Kidney epithelial cell (primary cell): ENCODE measurements at regions not wholly inside any gene's neighbourhood (a gene's known extent, or its start where the extent isn't known, plus 50 kb on each side); places are given as distances from the start of the nearest gene placed in this dataset.
"Not testable (repeated sequence)": the region's sequence is repeated elsewhere in the genome, so short reads cannot be mapped to it uniquely, and the experiment has no call there.

Source experiments
- DNase-seq: peaks from one replicate; pipeline ENCODE4 v3.0.0-alpha.2; 2010; ENCODE audit warnings: low read depth
- H3K27me3 ChIP-seq: 2 replicates; pipeline ENCODE4 v1.6.0; 2011; ENCODE audit warnings: low read length; ENCODE audit not compliant: control insufficient read depth, insufficient read depth
- H3K36me3 ChIP-seq: 2 replicates; pipeline ENCODE4 v1.5.1; 2011; ENCODE audit warnings: low read length; ENCODE audit not compliant: control insufficient read depth, insufficient read depth
- H3K4me3 ChIP-seq: 2 replicates; pipeline ENCODE4 v1.5.1; 2011; ENCODE audit warnings: low read depth, mild to moderate bottlenecking, control low read depth, low read length
- TF ChIP-seq, protein P1 (sequence below): IDR thresholded peaks from 2 replicates; pipeline ENCODE4 v1.5.1; 2011; ENCODE audit warnings: mild to moderate bottlenecking, moderate library complexity, low read length, control low read depth, inconsistent platforms; ENCODE audit not compliant: insufficient read depth, poor library complexity, severe bottlenecking

DNA sequence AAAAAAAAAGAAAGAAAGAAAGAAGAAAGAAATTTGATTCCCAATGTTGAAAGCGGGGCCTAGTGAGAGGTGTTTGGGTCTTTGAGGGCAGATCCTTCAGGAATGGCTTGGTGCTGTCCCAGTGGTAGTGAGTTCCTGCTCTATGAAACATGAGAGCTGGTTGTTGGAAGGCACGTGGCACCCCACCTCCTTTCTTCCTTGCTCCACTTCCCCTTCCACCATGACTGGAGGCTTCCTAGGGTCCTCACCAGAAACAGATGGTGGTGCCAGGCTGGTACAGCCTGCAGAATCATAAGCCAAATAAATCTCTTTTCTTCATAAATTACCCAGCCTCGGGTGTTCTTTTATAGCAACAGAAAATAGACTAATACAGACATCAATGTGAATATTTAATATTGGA lies 147.3 kb upstream of the KCNJ18 start:
- no peaks in the 10 kb centered on the region for H3K36me3 ChIP-seq
- no peaks in the 10 kb centered on the region for H3K27me3 ChIP-seq
- TF ChIP-seq, protein P1, sequence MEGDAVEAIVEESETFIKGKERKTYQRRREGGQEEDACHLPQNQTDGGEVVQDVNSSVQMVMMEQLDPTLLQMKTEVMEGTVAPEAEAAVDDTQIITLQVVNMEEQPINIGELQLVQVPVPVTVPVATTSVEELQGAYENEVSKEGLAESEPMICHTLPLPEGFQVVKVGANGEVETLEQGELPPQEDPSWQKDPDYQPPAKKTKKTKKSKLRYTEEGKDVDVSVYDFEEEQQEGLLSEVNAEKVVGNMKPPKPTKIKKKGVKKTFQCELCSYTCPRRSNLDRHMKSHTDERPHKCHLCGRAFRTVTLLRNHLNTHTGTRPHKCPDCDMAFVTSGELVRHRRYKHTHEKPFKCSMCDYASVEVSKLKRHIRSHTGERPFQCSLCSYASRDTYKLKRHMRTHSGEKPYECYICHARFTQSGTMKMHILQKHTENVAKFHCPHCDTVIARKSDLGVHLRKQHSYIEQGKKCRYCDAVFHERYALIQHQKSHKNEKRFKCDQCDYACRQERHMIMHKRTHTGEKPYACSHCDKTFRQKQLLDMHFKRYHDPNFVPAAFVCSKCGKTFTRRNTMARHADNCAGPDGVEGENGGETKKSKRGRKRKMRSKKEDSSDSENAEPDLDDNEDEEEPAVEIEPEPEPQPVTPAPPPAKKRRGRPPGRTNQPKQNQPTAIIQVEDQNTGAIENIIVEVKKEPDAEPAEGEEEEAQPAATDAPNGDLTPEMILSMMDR, result no peak
- no peak for DNase-seq
- H3K4me3 ChIP-seq, result no peak overlapping the region

DNA sequence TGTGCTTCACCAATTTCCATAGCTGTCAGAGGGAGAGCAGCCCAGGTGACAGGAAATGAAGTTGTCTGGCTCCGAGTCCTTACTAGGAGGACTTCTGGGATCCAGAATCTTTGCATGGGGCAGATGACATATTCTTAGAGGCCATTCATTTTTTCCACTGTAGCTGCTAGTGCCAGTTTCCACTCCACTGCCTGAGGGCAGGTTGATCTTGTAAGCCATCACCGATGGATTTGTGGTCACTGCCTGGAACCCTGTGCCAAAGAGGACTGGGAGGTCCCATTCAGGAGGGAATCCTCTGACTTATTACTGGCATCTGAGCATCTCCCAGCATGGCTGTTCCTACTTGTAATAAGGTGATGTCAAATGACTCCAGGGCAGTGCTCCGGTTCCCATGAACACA lies 144.1 kb upstream of the KCNJ18 start:
- TF ChIP-seq, protein P1, result no peak
- H3K27me3 ChIP-seq, result no peaks in the 10 kb centered on the region

DNA sequence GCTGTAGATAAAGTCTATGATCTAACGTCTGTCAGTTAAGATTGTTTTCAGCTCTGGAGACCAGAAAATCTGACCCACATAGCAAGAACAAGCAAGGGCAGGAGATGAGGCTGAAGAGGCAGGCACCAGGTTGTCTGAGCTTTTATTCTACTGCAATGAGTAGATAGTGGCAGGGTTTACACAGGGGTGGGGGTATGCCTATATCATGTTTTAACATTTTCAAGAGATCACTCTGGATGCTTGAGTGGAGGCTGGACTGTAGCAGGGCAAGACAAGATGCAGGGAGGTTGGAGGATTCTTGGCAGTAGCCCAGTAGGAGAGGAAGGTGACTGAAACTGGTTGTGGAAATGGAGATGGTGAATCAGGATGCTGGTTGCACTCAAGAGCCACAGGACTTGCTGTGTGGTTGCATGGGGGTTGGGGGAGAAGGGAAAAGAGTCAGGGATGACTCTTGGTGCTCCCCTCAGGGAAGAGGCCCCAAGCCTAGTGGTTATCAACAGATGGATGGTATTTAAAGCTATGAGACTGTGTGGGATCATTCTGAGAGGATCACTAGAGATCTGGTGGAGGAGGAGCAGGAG lies 143.1 kb upstream of the KCNJ18 start:
- Histone ChIP-seq H3K4me3 (no peak overlapping the region), H3K27me3 (no peaks in the 10 kb centered on the region), H3K36me3 (no peaks in the 10 kb centered on the region)
- no peak for DNase-seq
- TF ChIP-seq, protein P1, result no peak

More for the DNA sequence above, 144.1 kb upstream of the KCNJ18 start:
- H3K36me3 ChIP-seq, result no peaks in the 10 kb centered on the region
- DNase-seq, result no peak
- no peak overlapping the region for H3K4me3 ChIP-seq

DNA sequence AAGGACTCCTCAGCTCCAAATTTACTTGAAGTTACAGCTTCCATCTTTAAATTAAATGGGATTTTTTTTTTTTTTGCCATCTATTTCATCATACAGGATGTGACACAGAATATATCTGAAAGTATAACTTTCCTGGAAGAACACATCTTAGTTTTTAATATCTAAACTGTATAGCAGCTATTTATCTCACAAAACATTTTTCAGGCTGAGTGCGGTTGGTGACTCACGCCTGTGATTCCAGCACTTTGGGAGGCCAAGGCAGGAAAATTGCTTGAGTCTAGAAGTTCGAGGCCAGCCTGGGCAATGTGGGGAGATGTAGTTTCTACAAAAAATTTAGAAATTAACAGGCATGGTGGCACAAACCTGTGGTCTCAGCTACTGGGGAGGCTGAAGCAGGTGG lies 142.3 kb upstream of the KCNJ18 start:
- DNase-seq, H3K27me3 ChIP-seq, H3K4me3 ChIP-seq, H3K36me3 ChIP-seq: not testable (repeated sequence)

DNA sequence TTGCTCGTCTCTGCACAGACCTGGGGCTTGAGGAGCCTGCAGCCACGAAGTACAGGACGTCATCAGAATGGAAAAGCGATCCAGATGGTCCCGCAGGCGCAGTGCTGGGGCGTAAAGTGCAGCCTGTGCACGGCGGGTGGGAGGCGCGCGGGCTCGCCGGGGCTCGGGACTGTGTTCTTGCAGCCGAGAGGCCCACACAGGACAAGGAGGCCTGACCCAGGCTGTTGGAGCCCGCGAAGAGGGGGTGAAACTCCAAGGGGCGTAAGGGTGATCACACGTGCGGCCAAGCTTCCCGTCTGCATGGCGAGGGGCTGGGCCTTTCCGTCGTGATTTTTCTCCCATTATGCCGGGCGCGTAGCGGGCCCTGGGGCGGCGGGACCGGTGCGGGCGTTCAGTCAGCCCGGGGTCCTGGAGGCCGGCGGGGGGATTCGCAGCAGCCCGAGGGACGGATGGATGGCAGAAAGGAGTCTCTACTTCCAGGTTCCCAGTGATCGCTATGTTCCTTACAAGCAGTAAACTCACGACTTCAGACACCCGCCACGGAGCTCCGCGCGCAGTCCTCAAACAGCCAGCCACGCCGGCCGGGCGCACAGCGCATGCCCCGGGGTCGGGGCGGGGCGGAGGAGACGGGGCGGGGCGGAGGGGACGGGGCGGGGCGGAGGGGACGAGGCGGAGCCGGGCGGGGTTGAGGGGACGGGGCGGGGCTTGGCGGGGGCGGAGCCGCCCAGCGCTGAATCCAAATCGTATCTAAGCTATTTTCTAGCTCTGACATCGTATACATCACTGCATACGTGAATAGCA lies 141.0 kb upstream of the KCNJ18 start:
- peak overlapping the region; percentile 51 for H3K4me3 ChIP-seq
- TF ChIP-seq, protein P1, result no peak
- H3K36me3 ChIP-seq, result no peaks in the 10 kb centered on the region
- no peaks in the 10 kb centered on the region for H3K27me3 ChIP-seq
- peak; percentile 28 for DNase-seq

DNA sequence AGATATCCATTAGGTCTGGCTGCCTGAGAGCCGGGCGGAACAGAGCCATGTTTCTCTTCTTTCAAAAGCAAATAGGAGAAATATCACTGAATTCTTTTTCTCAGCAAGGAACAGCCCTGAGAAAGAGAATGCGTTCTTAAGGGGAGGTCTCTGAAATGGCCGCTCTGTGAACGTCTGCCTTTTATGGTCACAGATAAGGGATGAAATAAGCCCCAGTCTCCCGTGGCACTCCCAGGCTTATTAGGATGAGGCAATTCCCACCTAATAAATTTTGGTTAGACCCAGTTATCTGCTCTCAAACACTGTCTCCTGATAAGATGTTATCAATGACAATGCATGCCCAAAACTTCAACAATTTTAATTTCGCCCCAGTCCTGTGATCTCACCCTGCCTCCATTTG lies 133.4 kb upstream of the KCNJ18 start:
- not testable (repeated sequence) for H3K36me3 ChIP-seq

DNA sequence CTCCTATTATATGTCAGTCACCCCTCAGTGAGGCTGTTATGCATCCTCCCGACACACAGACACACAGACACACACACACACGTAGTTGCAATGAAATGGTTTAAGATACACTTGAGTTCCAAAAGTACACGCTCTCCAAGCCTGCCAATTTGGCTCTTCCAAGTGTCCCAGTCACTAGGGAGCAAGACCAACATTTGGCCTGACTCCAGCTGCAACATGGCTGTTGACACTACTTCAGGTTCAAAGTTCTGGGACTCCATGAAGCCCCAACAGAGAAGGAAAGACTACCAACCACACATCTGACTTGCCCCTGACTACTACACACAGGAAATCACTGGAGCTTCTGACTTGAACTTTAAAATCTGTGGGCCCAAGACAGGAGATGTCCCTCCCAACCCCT lies 128.1 kb upstream of the KCNJ18 start:
- Histone ChIP-seq H3K36me3 (no peaks in the 10 kb centered on the region), H3K27me3 (no peaks in the 10 kb centered on the region), H3K4me3 (no peak overlapping the region)
- TF ChIP-seq, protein P1, result no peak
- DNase-seq, result no peak

More for the DNA sequence above, 133.4 kb upstream of the KCNJ18 start:
- not testable (repeated sequence) for H3K4me3 ChIP-seq, DNase-seq, H3K27me3 ChIP-seq

DNA sequence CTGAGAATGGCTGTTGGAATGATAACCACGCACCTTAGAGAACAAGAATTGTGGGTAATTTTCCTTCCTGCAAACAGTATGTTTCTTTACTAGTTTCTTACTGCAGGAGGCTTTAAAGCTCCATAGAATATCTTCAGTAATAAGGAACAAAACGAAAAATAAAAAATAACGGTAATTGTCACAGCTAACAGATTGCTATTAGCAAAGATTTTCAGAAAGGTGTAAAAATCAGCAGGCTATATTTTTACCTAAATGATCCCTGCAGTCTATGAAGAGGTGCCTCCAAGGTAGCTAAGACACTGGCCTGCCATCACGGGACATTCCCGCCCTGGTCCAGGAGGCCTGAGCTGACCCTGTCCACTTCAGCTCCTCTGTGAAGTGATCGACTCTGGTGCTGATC lies 127.6 kb upstream of the KCNJ18 start:
- not testable (repeated sequence) for H3K27me3 ChIP-seq

DNA sequence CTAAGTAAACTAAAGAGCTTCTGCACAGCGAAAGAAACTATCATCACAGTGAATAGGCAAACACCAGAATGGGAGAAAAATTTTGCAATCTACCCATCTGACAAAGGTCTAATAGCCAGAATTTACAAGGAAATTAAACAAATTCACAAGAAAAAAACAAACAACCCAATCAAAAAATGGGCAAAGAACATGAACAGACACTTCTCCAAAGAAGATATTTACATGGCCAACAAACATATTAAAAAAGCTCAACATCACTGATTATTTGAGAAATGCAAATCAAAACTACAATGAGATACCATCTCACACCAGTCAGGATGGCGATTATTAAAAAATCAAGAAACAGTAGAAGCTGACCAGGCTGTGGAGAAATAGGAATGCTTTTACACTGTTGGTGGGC lies 121.9 kb upstream of the KCNJ18 start:
- H3K36me3 ChIP-seq, H3K4me3 ChIP-seq, DNase-seq: not testable (repeated sequence)

More for the DNA sequence above, 127.6 kb upstream of the KCNJ18 start:
- DNase-seq, H3K4me3 ChIP-seq, H3K36me3 ChIP-seq: not testable (repeated sequence)

More for the DNA sequence above, 121.9 kb upstream of the KCNJ18 start:
- H3K27me3 ChIP-seq, result not testable (repeated sequence)
